Bone marrow (tissue), 2 donors: ENCODE measurements at regions not wholly inside any gene's neighbourhood (a gene's known extent, or its start where the extent isn't known, plus 50 kb on each side); places are given as distances from the start of the nearest gene placed in this dataset.

ENCODE experiments used
- DNase-seq, 2 donors: peaks; one replicate each; lab custom pipeline; 2025; lab: John Stamatoyannopoulos, UW

DNA sequence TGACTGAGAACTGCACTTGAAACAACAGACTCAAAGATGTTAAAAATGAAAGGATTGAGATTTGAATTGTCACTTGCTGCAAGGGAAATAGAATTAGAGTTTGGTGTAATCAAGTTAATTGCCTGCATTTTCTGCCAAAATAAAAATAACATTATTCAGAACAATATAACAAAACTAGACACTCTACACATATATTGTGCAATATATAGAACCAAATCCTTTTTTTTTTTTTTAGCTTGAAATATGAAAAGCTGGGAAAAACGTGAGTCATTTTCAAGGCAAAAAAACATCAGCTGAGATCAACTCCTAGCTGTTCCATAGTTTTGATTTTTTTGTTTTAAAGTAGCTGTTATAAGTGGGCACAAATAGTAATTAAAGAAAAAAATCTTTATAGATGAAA is 561.5 kb downstream of the DNAJB9 start:
- DNase-seq, result no peak

DNA sequence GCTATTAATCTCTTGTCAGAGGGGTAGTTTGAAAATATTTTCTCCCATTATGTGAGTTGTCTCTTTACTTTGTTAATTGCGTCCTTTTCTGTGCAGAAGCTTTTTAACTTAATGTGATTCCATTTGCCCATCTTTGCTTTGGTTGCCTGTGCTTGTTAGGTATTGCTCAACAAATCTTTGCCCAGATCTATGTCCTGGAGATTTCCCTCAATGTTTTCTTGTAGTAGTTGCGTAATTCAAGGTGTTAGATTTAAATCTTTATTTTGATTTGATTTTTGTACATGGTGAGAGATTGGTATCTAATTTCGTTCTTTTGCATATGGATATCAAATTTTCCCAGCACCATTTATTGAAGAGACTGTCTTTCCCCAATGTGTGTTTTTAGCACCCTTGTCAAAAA is 567.2 kb downstream of the DNAJB9 start:
- DNase-seq, result no peak

- no peak for DNase-seq
These were observed 585.1 kb downstream of the DNAJB9 start for GRCh38 chr7:109154748-109155147.

DNA sequence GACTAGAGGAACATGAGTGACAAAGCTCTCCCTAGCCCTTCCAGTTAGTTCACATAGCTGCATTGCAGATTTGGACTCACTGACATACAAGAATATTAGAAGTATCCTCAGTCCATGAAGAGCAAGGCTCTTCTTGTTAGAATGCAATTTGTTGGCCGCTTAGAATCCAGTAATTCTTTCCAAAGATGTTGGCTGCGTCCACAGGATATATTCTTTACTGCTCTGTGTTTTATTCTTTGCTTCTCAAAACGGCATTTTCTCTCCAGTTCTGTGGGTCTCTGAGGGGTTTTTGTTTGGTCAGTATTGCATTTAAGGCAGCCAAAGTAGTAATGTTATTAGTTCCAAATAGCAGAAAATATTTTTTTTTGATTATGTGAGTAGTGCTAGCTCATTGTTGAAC is 588.6 kb downstream of the DNAJB9 start:
- no peak for DNase-seq

DNA sequence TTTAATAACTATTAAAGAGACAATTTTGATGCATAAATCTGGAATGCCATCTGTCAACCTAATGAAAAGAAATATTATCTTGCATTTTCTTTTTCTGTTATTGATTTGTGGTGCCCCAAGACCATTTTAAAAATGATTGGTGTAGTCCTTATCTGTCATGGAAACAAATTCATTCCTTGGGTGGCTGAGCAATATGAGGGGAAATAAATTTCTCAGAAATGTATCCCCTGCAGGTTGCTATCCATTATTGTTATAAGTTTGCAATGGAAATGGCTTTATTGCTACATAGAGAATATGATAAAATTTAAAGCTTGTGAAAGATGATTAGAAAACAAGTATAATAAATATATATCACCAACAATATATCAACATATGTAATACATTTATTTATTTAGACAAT is 607.0 kb downstream of the DNAJB9 start:
- no peak for DNase-seq

GRCh38 chr7:109178342-109178741 is 608.7 kb downstream of the DNAJB9 start:
- DNase-seq, result no peak

- DNase-seq, result no peak
These were observed 609.9 kb downstream of the DNAJB9 start for GRCh38 chr7:109179601-109180000.

- DNase-seq, result no peak
These were observed 621.2 kb downstream of the DNAJB9 start for GRCh38 chr7:109190766-109191398.

GRCh38 chr7:109206196-109206595 is 636.5 kb downstream of the DNAJB9 start:
- DNase-seq, result no peak

DNA sequence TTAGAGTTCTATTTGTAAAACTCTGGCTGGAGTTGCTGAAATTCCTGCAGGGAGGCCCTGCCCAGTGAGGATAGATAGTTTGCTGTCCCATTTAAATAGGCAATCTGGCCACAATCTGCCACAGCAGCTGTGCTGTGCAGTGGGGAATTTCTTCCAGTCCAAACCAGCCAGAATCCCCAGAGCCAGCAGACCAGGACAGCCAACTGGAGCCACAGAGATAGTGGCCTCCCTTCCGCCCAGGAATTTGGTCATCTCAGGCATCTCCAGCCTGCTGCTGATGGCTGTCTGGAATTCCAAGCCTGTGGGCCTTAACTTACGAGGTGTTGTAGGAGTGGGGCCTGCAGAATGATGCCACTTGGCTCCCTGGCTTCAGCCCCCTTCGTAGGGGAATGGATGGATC is 643.4 kb downstream of the DNAJB9 start:
- no peak for DNase-seq

GRCh38 chr7:109215341-109215740 is 645.7 kb downstream of the DNAJB9 start:
- no peak for DNase-seq

- DNase-seq, result no peak
These were observed 654.4 kb downstream of the DNAJB9 start for GRCh38 chr7:109224100-109224499.

DNA sequence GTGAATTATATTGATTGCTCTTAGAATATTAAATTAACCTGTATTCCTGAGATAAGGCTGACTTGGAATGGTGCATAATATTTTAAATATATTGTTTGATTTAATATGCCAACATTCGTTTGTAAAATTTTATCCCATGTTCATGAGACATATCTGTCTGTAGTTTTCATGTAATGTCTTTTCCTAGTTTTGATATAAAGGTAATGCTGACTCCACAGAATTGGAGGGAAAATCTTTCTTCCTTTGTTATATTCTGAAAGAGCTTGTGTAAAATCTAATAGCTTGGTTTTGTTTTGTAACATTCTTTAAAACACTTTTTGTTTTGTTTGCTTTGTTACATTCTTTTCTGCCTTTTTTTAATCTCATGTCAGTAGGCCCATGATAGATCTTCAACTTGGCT is 657.0 kb downstream of the DNAJB9 start:
- no peak for DNase-seq

DNA sequence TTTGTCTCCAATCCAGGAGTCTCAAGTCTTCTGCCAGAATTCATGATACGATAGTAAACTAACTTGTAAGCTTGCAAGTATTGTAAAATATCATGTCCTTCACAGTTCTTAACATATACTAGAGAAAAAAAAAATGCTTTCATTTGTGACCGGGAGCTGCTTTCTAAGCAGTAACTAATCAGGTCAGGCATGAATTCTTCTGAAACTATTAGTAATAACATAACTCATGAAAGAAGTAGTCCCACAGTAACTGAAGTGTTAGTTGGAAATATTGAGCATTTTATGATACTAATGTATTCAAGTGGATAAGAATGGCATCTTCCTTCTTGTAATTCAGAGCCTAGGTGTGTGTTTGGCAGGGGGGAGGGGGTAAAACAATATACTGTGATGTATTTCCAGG is 665.6 kb downstream of the DNAJB9 start:
- no peak for DNase-seq

GRCh38 chr7:109246330-109247077 is 676.8 kb downstream of the DNAJB9 start:
- DNase-seq, result no peak

GRCh38 chr7:109256762-109257560 is 687.3 kb downstream of the DNAJB9 start:
- DNase-seq, result no peak

DNA sequence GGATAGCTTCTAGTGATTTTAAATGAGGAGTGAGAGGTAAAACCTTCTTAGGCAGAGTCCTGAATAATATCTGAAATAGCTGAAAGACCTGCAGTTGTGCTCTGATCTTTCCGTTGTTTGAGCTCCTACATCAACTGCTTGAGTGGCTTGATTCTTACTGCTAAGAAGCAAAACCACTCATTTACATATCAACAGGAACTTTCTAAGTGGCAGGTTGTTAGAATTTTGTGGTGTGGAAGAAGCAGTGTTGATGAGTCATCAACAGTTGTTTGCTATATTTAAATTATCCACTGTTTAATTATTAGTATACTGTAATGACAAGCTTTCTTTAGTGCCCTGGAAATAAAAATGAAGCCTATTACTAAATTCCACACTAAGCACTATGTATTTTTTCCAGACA is 689.5 kb downstream of the DNAJB9 start:
- no peak for DNase-seq

DNA sequence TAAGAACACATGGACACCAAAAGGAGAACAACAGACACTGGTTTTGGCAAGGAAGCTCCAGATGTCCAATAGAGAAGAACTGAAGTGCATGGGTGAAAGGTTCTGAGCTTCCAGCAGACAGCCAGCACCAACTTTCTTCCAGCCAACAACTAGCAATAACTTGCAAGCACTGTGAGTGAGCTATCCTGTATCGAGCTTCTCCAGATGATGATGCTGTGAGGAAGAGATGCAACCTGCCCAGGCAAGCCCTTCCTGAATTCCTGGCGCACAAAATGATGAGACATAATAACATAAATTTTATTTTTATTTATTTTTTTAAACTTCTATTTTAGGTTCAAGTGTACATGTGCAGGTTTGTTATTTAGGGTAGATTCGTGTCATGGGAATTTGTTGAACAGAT is 692.1 kb downstream of the DNAJB9 start:
- no peak for DNase-seq

GRCh38 chr7:109266610-109267009 is 696.9 kb downstream of the DNAJB9 start:
- DNase-seq, result no peak

- no peak for DNase-seq
These were observed 706.7 kb downstream of the DNAJB9 start for GRCh38 chr7:109276348-109276747.

- DNase-seq, result no peak
These were observed 713.1 kb downstream of the DNAJB9 start for GRCh38 chr7:109282726-109283125.

GRCh38 chr7:109284943-109285342 is 715.3 kb downstream of the DNAJB9 start:
- DNase-seq, result no peak

DNA sequence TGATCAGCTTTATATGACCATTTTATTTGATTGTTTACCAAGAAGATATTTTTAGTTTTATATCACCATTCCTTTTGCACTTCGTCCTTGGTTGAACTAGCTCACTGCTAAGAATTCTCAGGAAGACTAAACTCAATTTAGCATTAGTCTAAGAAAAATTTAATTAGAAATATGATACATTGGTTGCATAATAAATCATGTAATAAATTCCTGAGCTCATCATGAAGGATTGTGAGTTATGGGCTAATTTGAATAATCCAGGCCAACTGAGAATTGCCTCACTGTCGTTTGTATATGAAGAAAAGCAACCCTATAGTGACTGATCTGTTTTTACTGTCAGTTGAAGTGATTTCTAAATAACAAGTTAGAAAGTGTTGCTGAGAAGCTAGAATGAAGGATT is 725.5 kb downstream of the DNAJB9 start:
- no peak for DNase-seq
